A549 (cell line): ENCODE measurements at regions not wholly inside any gene's neighbourhood (a gene's known extent, or its start where the extent isn't known, plus 50 kb on each side); places are given as distances from the start of the nearest gene placed in this dataset.

Experiments used
- ATAC-seq, 2 experiments: fragments of 200-7000 bp in 1 of 2; fragments of >200 bp in 1 of 2; cut with Nextera tagmentation in 1 of 2; cut with Tn5 transposase in 1 of 2; 3 replicates each; pipeline versions ENCODE4 v1.8.0 to v1.9.1; 2018 to 2020; ENCODE audit warnings: mild to moderate bottlenecking in 1 of 2, moderate library complexity in 1 of 2
- CTCF ChIA-PET: fragments of 300-600 bp; sonication (Branson Sonifier 250); formaldehyde crosslinking; extraction: SDS; loops from one replicate; lab custom pipeline; 2021; ENCODE audit warnings: antibody characterized with exemption, inconsistent platforms; lab: Yijun Ruan, JAX
- POLR2A ChIA-PET: fragments of 350-600 bp; formaldehyde crosslinking; extraction: SDS; loops from one replicate; lab custom pipeline; 2021; ENCODE audit warnings: antibody characterized with exemption, inconsistent platforms; lab: Yijun Ruan, JAX
- DNase-seq, 2 experiments: peaks; one replicate each; pipeline versions ENCODE4 v3.0.0 to v3.0.0-alpha.2; 2011 to 2016; ENCODE audit warnings: low read depth in 1 of 2, low spot score in 1 of 2
- FAIRE-seq: peaks from 2 replicates; lab custom pipeline; 2011; peaks lifted over from hg19 to GRCh38; lab: Jason Lieb, UNC
- H3K27ac ChIP-seq, 2 experiments: fragments of >200 bp; sonication (Bioruptor Twin); formaldehyde crosslinking; 3 replicates each; pipeline ENCODE4 v1.5.1; 2016 to 2017
- H3K4me1 ChIP-seq: fragments of >200 bp; sonication (Bioruptor Twin); formaldehyde crosslinking; 3 replicates; pipeline ENCODE4 v1.6.1; 2016
- H3K4me2 ChIP-seq: fragments of >200 bp; sonication (Bioruptor Twin); formaldehyde crosslinking; 3 replicates; pipeline ENCODE4 v1.6.1; 2016
- H3K4me3 ChIP-seq: fragments of >200 bp; sonication (Bioruptor Twin); formaldehyde crosslinking; 3 replicates; pipeline ENCODE4 v1.5.1; 2016
- H3K9me3 ChIP-seq: fragments of >200 bp; sonication (Bioruptor Twin); formaldehyde crosslinking; 3 replicates; pipeline ENCODE4 v1.6.1; 2016
- BHLHE40 ChIP-seq: IDR thresholded peaks from 2 replicates; pipeline ENCODE4 v1.6.1; 2012; ENCODE audit warnings: low read depth, low read length, inconsistent platforms
- CEBPB ChIP-seq, 2 experiments: fragments of >200 bp in 1 of 2; sonication (Bioruptor Twin) in 1 of 2; formaldehyde crosslinking in 1 of 2; IDR thresholded peaks; 2 replicates each; pipeline ENCODE4 v1.6.1; 2012 to 2016
- EHF ChIP-seq: fragments of 250-450 bp; sonication (Bioruptor Pico); IDR thresholded peaks from 2 replicates; pipeline ENCODE4 v1.5.0; 2020; ENCODE audit warnings: mild to moderate bottlenecking
- ESRRA ChIP-seq: fragments of 150-350 bp; IDR thresholded peaks from 2 replicates; pipeline ENCODE4 v1.6.1; 2014; ENCODE audit warnings: mild to moderate bottlenecking, low read length, borderline replicate concordance
- FOSB ChIP-seq: fragments of 250-450 bp; sonication (Bioruptor Pico); IDR thresholded peaks from 2 replicates; pipeline ENCODE4 v1.5.0; 2020; ENCODE audit warnings: mild to moderate bottlenecking, moderate library complexity
- HEYL ChIP-seq: fragments of 250-450 bp; sonication (Bioruptor Pico); IDR thresholded peaks from 2 replicates; pipeline ENCODE4 v1.8.0; 2021; ENCODE audit warnings: mild to moderate bottlenecking, moderate library complexity
- POLR2AphosphoS2 ChIP-seq: conservative IDR thresholded peaks from 2 replicates; pipeline ENCODE4 v1.6.1; 2012; ENCODE audit warnings: low read length, improper control_type of control experiment, inconsistent platforms
- RAD21 ChIP-seq, 2 experiments: fragments of >200 bp in 1 of 2; sonication (Bioruptor Twin) in 1 of 2; formaldehyde crosslinking in 1 of 2; IDR thresholded peaks in 1 of 2; conservative IDR thresholded peaks in 1 of 2; 2 replicates in 1 of 2; 3 replicates in 1 of 2; pipeline ENCODE4 v1.6.1; 2012 to 2018; ENCODE audit warnings: inconsistent platforms in 1 of 2
- SMC3 ChIP-seq: fragments of >200 bp; sonication (Bioruptor Twin); formaldehyde crosslinking; IDR thresholded peaks from 3 replicates; pipeline ENCODE4 v1.6.1; 2018; ENCODE audit warnings: inconsistent platforms
- TFCP2L1 ChIP-seq: fragments of 250-450 bp; sonication (Bioruptor Pico); IDR thresholded peaks from 2 replicates; pipeline ENCODE4 v1.5.0; 2021; ENCODE audit warnings: mild to moderate bottlenecking
- ZFP36 ChIP-seq: fragments of 450-650 bp; IDR thresholded peaks from 2 replicates; pipeline ENCODE4 v1.6.1; 2014; ENCODE audit warnings: borderline replicate concordance; ENCODE audit not compliant: partially characterized antibody
- WGBS: methylation state at CpG from one replicate; pipeline ENCODE4 v1.1.6; 2017; ENCODE audit errors: missing lambda C conversion rate; 5-methylcytosine and 5-hydroxymethylcytosine counted together
- TF ChIP-seq, protein P1 (sequence below): IDR thresholded peaks from 2 replicates; pipeline ENCODE4 v1.6.1; 2012
- TF ChIP-seq, protein P2 (sequence below): fragments of >200 bp; sonication (Bioruptor Twin); formaldehyde crosslinking; IDR thresholded peaks from 2 replicates; pipeline ENCODE4 v1.6.1; 2016
- TF ChIP-seq, protein P3 (sequence below): fragments of 150-350 bp; IDR thresholded peaks from 2 replicates; pipeline ENCODE4 v1.6.1; 2014; ENCODE audit warnings: low read depth, mild to moderate bottlenecking, low read length
- TF ChIP-seq, protein P4 (sequence below): fragments of >200 bp; sonication (Bioruptor Twin); formaldehyde crosslinking; IDR thresholded peaks from 3 replicates; pipeline ENCODE4 v1.5.1; 2016
- TF ChIP-seq, protein P5 (sequence below): IDR thresholded peaks from 2 replicates; pipeline ENCODE4 v1.6.1; 2012

DNA sequence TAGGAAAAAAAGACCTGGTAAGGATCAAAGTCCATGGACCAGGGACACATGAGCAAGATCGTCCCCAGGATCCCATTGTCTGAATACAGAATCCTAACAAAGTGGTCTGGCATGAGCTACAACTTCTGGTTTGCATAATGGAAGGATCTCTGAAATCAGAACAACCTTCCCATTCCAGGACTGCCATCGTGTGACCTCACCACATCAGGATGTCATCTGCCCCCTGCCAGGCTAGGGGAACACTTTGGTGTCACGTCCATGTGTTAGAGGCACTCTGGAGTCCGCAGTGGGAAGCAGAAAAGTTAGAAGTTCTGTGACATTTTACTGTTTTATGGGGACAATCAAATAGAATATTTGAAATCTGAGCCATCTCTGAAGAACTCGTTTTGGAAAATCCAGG, 160.7 kb downstream of the RGS9 start:
- ATAC-seq: no peak
- TF ChIP-seq, protein P1, sequence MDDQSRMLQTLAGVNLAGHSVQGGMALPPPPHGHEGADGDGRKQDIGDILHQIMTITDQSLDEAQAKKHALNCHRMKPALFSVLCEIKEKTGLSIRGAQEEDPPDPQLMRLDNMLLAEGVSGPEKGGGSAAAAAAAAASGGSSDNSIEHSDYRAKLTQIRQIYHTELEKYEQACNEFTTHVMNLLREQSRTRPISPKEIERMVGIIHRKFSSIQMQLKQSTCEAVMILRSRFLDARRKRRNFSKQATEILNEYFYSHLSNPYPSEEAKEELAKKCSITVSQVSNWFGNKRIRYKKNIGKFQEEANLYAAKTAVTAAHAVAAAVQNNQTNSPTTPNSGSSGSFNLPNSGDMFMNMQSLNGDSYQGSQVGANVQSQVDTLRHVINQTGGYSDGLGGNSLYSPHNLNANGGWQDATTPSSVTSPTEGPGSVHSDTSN: no peak
- TF ChIP-seq ZFP36: no peak
- TF ChIP-seq, protein P2, sequence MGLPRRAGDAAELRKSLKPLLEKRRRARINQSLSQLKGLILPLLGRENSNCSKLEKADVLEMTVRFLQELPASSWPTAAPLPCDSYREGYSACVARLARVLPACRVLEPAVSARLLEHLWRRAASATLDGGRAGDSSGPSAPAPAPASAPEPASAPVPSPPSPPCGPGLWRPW: no peak
- TF ChIP-seq TFCP2L1 (CRISPR knock-in tag): no peak
- TF ChIP-seq ESRRA: no peak
- no peak for TF ChIP-seq HEYL (CRISPR knock-in tag)
- TF ChIP-seq POLR2AphosphoS2: no peak
- no peak overlapping the region for H3K4me3 ChIP-seq
- H3K4me1 ChIP-seq: no peaks in the 10 kb centered on the region
- ChIA-PET POLR2A (no interaction called here), CTCF (interaction anchor here (1.5 to 2.3 kb wide), 3 partner anchors 20 to 868 kb away, joined by 4 to 12 read pairs (median 6); no protein-coding TSS in a partner anchor)
- H3K27ac ChIP-seq: no peak overlapping the region
- DNase-seq: no peak
- FAIRE-seq: no peak
- 10% methylated on average over 5 of the region's 5 CpGs for WGBS
- H3K9me3 ChIP-seq: no peaks in the 10 kb centered on the region
- no peak overlapping the region for H3K4me2 ChIP-seq

DNA sequence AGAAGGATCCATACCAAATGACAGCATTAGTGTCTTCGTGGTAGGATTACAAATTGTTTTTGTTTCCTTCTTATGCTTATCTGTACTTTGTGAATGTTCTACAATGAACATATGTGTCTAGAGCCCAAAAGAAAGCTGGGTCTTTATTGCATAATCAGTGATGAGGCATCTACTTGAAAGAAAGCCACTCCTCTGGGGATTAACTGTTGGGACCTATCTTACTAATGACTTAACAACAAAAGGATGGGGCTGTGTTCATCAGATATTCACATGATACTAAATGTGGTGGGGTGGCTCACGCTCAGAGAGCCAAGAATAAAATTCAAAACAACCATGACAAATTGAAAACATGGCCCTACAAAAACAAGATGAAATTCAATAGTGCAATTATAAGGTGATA, 160.2 kb downstream of the RGS9 start:
- ATAC-seq (no peak), FAIRE-seq (no peak), DNase-seq (no peak)
- H3K4me3 ChIP-seq: no peak overlapping the region
- H3K4me1 ChIP-seq: no peaks in the 10 kb centered on the region
- H3K9me3 ChIP-seq: no peaks in the 10 kb centered on the region
- ChIA-PET POLR2A (no interaction called here), CTCF (interaction anchor here (1.5 to 1.9 kb wide), 2 partner anchors 19 to 259 kb away, joined by 4 to 6 read pairs; no protein-coding TSS in a partner anchor)
- WGBS: 41% methylated on average over 2 of the region's 2 CpGs
- no peak overlapping the region for H3K4me2 ChIP-seq
- no peak overlapping the region for H3K27ac ChIP-seq
- TF ChIP-seq, protein P3, sequence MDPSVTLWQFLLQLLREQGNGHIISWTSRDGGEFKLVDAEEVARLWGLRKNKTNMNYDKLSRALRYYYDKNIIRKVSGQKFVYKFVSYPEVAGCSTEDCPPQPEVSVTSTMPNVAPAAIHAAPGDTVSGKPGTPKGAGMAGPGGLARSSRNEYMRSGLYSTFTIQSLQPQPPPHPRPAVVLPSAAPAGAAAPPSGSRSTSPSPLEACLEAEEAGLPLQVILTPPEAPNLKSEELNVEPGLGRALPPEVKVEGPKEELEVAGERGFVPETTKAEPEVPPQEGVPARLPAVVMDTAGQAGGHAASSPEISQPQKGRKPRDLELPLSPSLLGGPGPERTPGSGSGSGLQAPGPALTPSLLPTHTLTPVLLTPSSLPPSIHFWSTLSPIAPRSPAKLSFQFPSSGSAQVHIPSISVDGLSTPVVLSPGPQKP: no peak
- TF ChIP-seq BHLHE40 (no peak), CEBPB (IDR thresholded peaks at IDR 0.05) (peak in 1 of 2 experiments; percentile 38; a peak in 1 of 4 replicates)

DNA sequence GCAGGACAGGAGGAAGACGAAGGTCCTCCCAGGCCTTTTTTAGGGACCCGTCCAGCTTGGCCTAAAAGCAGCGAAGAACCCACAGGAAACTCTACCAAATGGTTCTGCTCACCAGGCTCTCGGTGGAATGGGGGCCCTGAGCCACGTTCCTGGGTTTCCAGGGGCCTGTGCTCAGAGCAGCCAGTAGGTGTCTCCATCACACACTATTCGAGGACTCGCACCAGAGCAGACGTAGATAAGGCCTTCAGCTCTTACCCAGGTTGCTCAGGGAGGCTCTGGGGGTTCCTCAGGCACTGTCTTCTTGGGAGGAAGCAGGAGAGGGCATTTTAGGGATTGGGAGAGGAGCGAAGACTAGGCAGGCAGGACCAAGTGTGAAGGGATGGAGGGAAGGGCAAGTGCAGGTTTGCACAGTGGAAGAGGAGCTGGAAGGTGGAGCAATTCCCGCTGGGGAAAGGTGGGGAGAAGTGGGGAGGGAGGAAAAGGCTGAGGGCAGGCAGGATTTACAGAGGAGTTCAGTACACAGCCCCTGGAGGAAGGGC, 157.1 kb downstream of the RGS9 start:
- WGBS: 20% methylated on average over 10 of the region's 10 CpGs

More for the DNA sequence above, 157.1 kb downstream of the RGS9 start:
- Histone ChIP-seq H3K27ac (no peak overlapping the region), H3K4me3 (no peak overlapping the region), H3K9me3 (no peaks in the 10 kb centered on the region), H3K4me2 (no peak overlapping the region)
- ATAC-seq (peak; percentile 96 to 99), FAIRE-seq (peak; percentile 43), DNase-seq (peak; percentile 77 to 89)
- POLR2A ChIA-PET: no interaction called here
- TF ChIP-seq RAD21 (conservative IDR thresholded peaks at IDR 0.05 in 1 of 2, IDR thresholded peaks at IDR 0.05 in 1 of 2) (peak; percentile 93 to 94), FOSB (CRISPR knock-in tag) (no peak), EHF (CRISPR knock-in tag) (no peak), SMC3 (peak; percentile 92)
- TF ChIP-seq, protein P4, sequence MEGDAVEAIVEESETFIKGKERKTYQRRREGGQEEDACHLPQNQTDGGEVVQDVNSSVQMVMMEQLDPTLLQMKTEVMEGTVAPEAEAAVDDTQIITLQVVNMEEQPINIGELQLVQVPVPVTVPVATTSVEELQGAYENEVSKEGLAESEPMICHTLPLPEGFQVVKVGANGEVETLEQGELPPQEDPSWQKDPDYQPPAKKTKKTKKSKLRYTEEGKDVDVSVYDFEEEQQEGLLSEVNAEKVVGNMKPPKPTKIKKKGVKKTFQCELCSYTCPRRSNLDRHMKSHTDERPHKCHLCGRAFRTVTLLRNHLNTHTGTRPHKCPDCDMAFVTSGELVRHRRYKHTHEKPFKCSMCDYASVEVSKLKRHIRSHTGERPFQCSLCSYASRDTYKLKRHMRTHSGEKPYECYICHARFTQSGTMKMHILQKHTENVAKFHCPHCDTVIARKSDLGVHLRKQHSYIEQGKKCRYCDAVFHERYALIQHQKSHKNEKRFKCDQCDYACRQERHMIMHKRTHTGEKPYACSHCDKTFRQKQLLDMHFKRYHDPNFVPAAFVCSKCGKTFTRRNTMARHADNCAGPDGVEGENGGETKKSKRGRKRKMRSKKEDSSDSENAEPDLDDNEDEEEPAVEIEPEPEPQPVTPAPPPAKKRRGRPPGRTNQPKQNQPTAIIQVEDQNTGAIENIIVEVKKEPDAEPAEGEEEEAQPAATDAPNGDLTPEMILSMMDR: peak; percentile 86
- TF ChIP-seq, protein P5, sequence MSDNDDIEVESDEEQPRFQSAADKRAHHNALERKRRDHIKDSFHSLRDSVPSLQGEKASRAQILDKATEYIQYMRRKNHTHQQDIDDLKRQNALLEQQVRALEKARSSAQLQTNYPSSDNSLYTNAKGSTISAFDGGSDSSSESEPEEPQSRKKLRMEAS: peak; percentile 27; the same call in 1 of the 2 replicates
- TF ChIP-seq, all 56 proteins: peak for 4
- CTCF ChIA-PET: interaction anchor here (0.6 to 6.2 kb wide), 81 partner anchors 9 to 1608 kb away, joined by 3 to 101 read pairs (median 4); no protein-coding TSS in a partner anchor
- no peaks in the 10 kb centered on the region for H3K4me1 ChIP-seq
